H1 (cell line): ENCODE measurements at regions not wholly inside any gene's neighbourhood (a gene's known extent, or its start where the extent isn't known, plus 50 kb on each side); places are given as distances from the start of the nearest gene placed in this dataset.

ENCODE experiments used
- CTCF ChIA-PET: fragments of 300-600 bp; sonication (Branson Sonifier 250); formaldehyde crosslinking; loops from one replicate; lab custom pipeline; 2021; ENCODE audit not compliant: partially characterized antibody; lab: Charles Lee
- POLR2A ChIA-PET: fragments of 300-600 bp; sonication (Branson Sonifier 250); formaldehyde crosslinking; loops from one replicate; lab custom pipeline; 2021; ENCODE audit warnings: inconsistent platforms; ENCODE audit not compliant: partially characterized antibody; lab: Charles Lee
- DNase-seq, 2 experiments: peaks; one replicate each; pipeline versions ENCODE4 v3.0.0 to v3.0.0-alpha.2; 2010 to 2022; ENCODE audit warnings: low spot score in 2 of 2, low read depth in 1 of 2, mixed read lengths in 1 of 2
- FAIRE-seq: peaks from 2 replicates; lab custom pipeline; 2011; peaks lifted over from hg19 to GRCh38; lab: Jason Lieb, UNC
- H2AFZ ChIP-seq: 2 replicates; pipeline ENCODE4 v1.8.1; 2012; ENCODE audit warnings: low read length, inconsistent platforms
- H2AK5ac ChIP-seq: 2 replicates; pipeline ENCODE4 v1.6.1; 2013; ENCODE audit warnings: low read depth, low read length
- H2BK120ac ChIP-seq: replicated peaks from 2 replicates; pipeline ENCODE3; 2013; ENCODE audit warnings: low read depth, low read length, inconsistent platforms
- H2BK12ac ChIP-seq: 2 replicates; pipeline ENCODE4 v1.6.1; 2013; ENCODE audit warnings: low read depth, low read length
- H2BK15ac ChIP-seq: 2 replicates; pipeline ENCODE4 v1.6.1; 2013; ENCODE audit warnings: low read length
- H2BK20ac ChIP-seq: 2 replicates; pipeline ENCODE4 v1.6.1; 2013; ENCODE audit warnings: low read length
- H2BK5ac ChIP-seq: 2 replicates; pipeline ENCODE4 v1.6.1; 2013; ENCODE audit warnings: low read depth, low read length
- H3K14ac ChIP-seq: 2 replicates; pipeline ENCODE4 v1.6.1; 2013; ENCODE audit warnings: inconsistent platforms; ENCODE audit not compliant: insufficient read length
- H3K18ac ChIP-seq: 2 replicates; pipeline ENCODE4 v1.6.1; 2013; ENCODE audit warnings: low read length; ENCODE audit errors: extremely low read depth
- H3K23ac ChIP-seq: 2 replicates; pipeline ENCODE4 v1.6.1; 2013; ENCODE audit warnings: inconsistent platforms; ENCODE audit not compliant: insufficient read length
- H3K23me2 ChIP-seq: 2 replicates; pipeline ENCODE4 v1.6.1; 2013; ENCODE audit warnings: low read depth, low read length
- H3K27ac ChIP-seq: 2 replicates; pipeline ENCODE4 v1.6.1; 2011; ENCODE audit warnings: low read depth, low read length, inconsistent platforms
- H3K27me3 ChIP-seq, 4 experiments: replicated peaks in 1 of 4; 1 replicate in 1 of 4; 2 replicates in 3 of 4; pipeline versions ENCODE4 v1.6.1 to v1.8.1; 2011 to 2013; ENCODE audit warnings: low read length in 3 of 4, mild to moderate bottlenecking in 3 of 4, inconsistent platforms in 2 of 4, mixed read lengths in 2 of 4, moderate library complexity in 1 of 4; ENCODE audit not compliant: control insufficient read depth in 3 of 4, insufficient read depth in 3 of 4; ENCODE audit errors: extremely low read depth in 1 of 4
- H3K36me3 ChIP-seq, 4 experiments: 2 replicates each; pipeline versions ENCODE4 v1.6.1 to v1.8.1; 2011 to 2013; ENCODE audit warnings: mild to moderate bottlenecking in 4 of 4, low read length in 3 of 4, moderate library complexity in 2 of 4, control low read depth in 1 of 4, inconsistent platforms in 1 of 4; ENCODE audit not compliant: insufficient read depth in 4 of 4, control insufficient read depth in 2 of 4
- H3K4ac ChIP-seq: replicated peaks from 2 replicates; pipeline ENCODE3; 2013; ENCODE audit warnings: low read length, low read depth, mixed read lengths, inconsistent platforms; ENCODE audit not compliant: insufficient read length
- H3K4me1 ChIP-seq, 4 experiments: replicated peaks in 1 of 4; 1 replicate in 1 of 4; 2 replicates in 3 of 4; pipeline versions ENCODE4 v1.6.1 to v1.8.1; 2011 to 2013; ENCODE audit warnings: low read length in 3 of 4, inconsistent platforms in 2 of 4, mixed read lengths in 1 of 4; ENCODE audit not compliant: insufficient read depth in 4 of 4, control insufficient read depth in 3 of 4
- H3K4me2 ChIP-seq, 2 experiments: 2 replicates each; pipeline versions ENCODE4 v1.6.1 to v1.8.1; 2011 to 2013; ENCODE audit warnings: low read depth in 2 of 2, low read length in 2 of 2, control low read depth in 1 of 2, inconsistent platforms in 1 of 2, mild to moderate bottlenecking in 1 of 2; ENCODE audit not compliant: insufficient read depth in 1 of 2
- H3K4me3 ChIP-seq, 4 experiments: fragments of 200-600, 300-600 bp in 1 of 4; sonication (generic), shearing (Covaris generic), sonication (Bioruptor Twin) in 1 of 4; 2 replicates each; pipeline versions ENCODE4 v1.5.1 to v1.8.1; 2011 to 2016; ENCODE audit warnings: low read length in 4 of 4, low read depth in 3 of 4, control low read depth in 2 of 4, inconsistent platforms in 2 of 4, mild to moderate bottlenecking in 2 of 4, mixed read lengths in 1 of 4, moderate library complexity in 1 of 4; ENCODE audit not compliant: insufficient read depth in 2 of 4; ENCODE audit errors: extremely low read depth in 1 of 4
- H3K56ac ChIP-seq: replicated peaks from 2 replicates; pipeline ENCODE3; 2013; ENCODE audit warnings: low read depth, mild to moderate bottlenecking, mixed read lengths, low read length, inconsistent platforms; ENCODE audit not compliant: insufficient read length
- H3K79me1 ChIP-seq: 2 replicates; pipeline ENCODE4 v1.6.1; 2013; ENCODE audit warnings: low read depth, low read length, control low read depth
- H3K79me2 ChIP-seq, 2 experiments: 2 replicates each; pipeline versions ENCODE4 v1.6.1 to v1.8.1; 2012 to 2013; ENCODE audit warnings: low read length in 2 of 2, mild to moderate bottlenecking in 2 of 2, inconsistent platforms in 1 of 2; ENCODE audit not compliant: insufficient read depth in 2 of 2, control insufficient read depth in 1 of 2
- H3K9ac ChIP-seq, 4 experiments: replicated peaks in 1 of 4; 1 replicate in 1 of 4; 2 replicates in 3 of 4; pipeline versions ENCODE4 v1.6.1 to v1.8.1; 2011 to 2013; ENCODE audit warnings: low read depth in 3 of 4, low read length in 3 of 4, control low read depth in 2 of 4, mild to moderate bottlenecking in 2 of 4, moderate library complexity in 2 of 4, inconsistent platforms in 1 of 4; ENCODE audit errors: extremely low read depth in 1 of 4
- H3K9me3 ChIP-seq, 2 experiments: 2 replicates each; pipeline versions ENCODE4 v1.6.1 to v1.8.1; 2012 to 2013; ENCODE audit warnings: mild to moderate bottlenecking in 2 of 2, moderate library complexity in 2 of 2, control low read depth in 1 of 2, inconsistent platforms in 1 of 2, low read depth in 1 of 2, low read length in 1 of 2, mixed read lengths in 1 of 2; ENCODE audit not compliant: insufficient read depth in 2 of 2
- H4K20me1 ChIP-seq, 2 experiments: replicated peaks in 1 of 2; 2 replicates each; pipeline versions ENCODE3 to v1.8.1; 2011 to 2013; ENCODE audit warnings: inconsistent platforms in 2 of 2, low read length in 2 of 2, mild to moderate bottlenecking in 1 of 2; ENCODE audit not compliant: insufficient read depth in 2 of 2, control insufficient read depth in 1 of 2
- H4K5ac ChIP-seq: 2 replicates; pipeline ENCODE4 v1.6.1; 2013; ENCODE audit warnings: low read length, low read depth, mixed read lengths, inconsistent platforms; ENCODE audit not compliant: insufficient read length
- H4K8ac ChIP-seq: 2 replicates; pipeline ENCODE4 v1.8.0; 2013; ENCODE audit warnings: mild to moderate bottlenecking, moderate library complexity, low read length, inconsistent platforms; ENCODE audit not compliant: insufficient read depth; ENCODE audit errors: extremely low read depth
- H4K91ac ChIP-seq: replicated peaks from 2 replicates; pipeline ENCODE3; 2013; ENCODE audit warnings: low read length, mixed read lengths, inconsistent platforms; ENCODE audit not compliant: insufficient read length
- TBP ChIP-seq: IDR thresholded peaks from 2 replicates; pipeline ENCODE4 v1.6.1; 2011; ENCODE audit warnings: low read depth, low read length, improper control_type of control experiment
- YY1 ChIP-seq: IDR thresholded peaks from 2 replicates; pipeline ENCODE4 v1.6.1; 2011; ENCODE audit warnings: low read depth, mild to moderate bottlenecking, low read length
- ZNF274 ChIP-seq: IDR thresholded peaks from 2 replicates; pipeline ENCODE4 v1.7.0; 2012; ENCODE audit warnings: low read length, borderline replicate concordance; ENCODE audit errors: extremely low read depth
- WGBS, 2 experiments: shearing (Covaris generic) in 1 of 2; methylation state at CpG; one replicate each; pipeline versions ENCODE4 v1.1.6 to v1.1.7; 2013 to 2015; ENCODE audit warnings: low lambda C conversion rate in 2 of 2, mixed read lengths in 2 of 2, inconsistent platforms in 1 of 2, low coverage in 1 of 2, missing lambda C conversion rate in 1 of 2; ENCODE audit not compliant: insufficient replicate concordance in 2 of 2, insufficient coverage in 1 of 2, insufficient read length in 1 of 2; ENCODE audit errors: extremely low coverage in 1 of 2, missing lambda C conversion rate in 1 of 2; 5-methylcytosine and 5-hydroxymethylcytosine counted together

GRCh38 chr1:29556657-29557056, 320.3 kb downstream of the PTPRU start:
- H2BK5ac ChIP-seq, result no peak overlapping the region
- no peak overlapping the region for H2AFZ ChIP-seq
- H3K4me3 ChIP-seq, result no peak overlapping the region
- no peaks in the 10 kb centered on the region; a peak in 1 of 7 replicates for H3K4me1 ChIP-seq
- H2BK15ac ChIP-seq, result no peak overlapping the region
- DNase-seq (no peak), FAIRE-seq (no peak)
- no peak overlapping the region for H4K91ac ChIP-seq
- H3K79me1 ChIP-seq, result no peaks in the 10 kb centered on the region
- H2BK120ac ChIP-seq, result no peak overlapping the region
- no peak overlapping the region for H2BK12ac ChIP-seq
- no peak overlapping the region for H3K27ac ChIP-seq
- no peak overlapping the region for H3K56ac ChIP-seq
- peaks cover 0 to 3% of the 10 kb centered on the region in 2 experiments; a peak in 1 of 4 replicates for H3K9me3 ChIP-seq
- H2BK20ac ChIP-seq, result no peak overlapping the region
- H3K36me3 ChIP-seq, result no peaks in the 10 kb centered on the region
- no peak overlapping the region for H3K4me2 ChIP-seq
- H3K9ac ChIP-seq, result no peak overlapping the region
- CTCF ChIA-PET, result interaction anchor here (0.9 to 1.8 kb wide), 5 partner anchors 13 to 226 kb away, joined by 3 to 5 read pairs (median 3); no protein-coding TSS in a partner anchor
- no peak overlapping the region for H2AK5ac ChIP-seq
- H3K23ac ChIP-seq, result no peak overlapping the region
- 87% methylated on average over 4 of the region's 4 CpGs; no CpG with 5 or more reads in 1 of the 2 experiments for WGBS, 2 experiments
- no peaks in the 10 kb centered on the region for H3K27me3 ChIP-seq
- H4K20me1 ChIP-seq, result peaks cover 0 to 6% of the 10 kb centered on the region in 2 experiments
- no peak overlapping the region for H4K8ac ChIP-seq
- POLR2A ChIA-PET, result no interaction called here
- H3K4ac ChIP-seq, result no peak overlapping the region
- peaks cover 10% of the 10 kb centered on the region for H3K23me2 ChIP-seq
- no peak overlapping the region for H3K14ac ChIP-seq
- no peak overlapping the region for H3K18ac ChIP-seq
- no peaks in the 10 kb centered on the region; a peak in 1 of 4 replicates for H3K79me2 ChIP-seq
- H4K5ac ChIP-seq, result no peak overlapping the region
- TF ChIP-seq TBP (no peak), ZNF274 (no peak), YY1 (no peak)
